Activated naive CD8-positive, alpha-beta T cell treated with anti-CD3 and anti-CD28 coated beads, Interleukin-2, amount 10 ng/mL, durations not matched to agents 7 days and 5 days (primary cell): ENCODE measurements at regions not wholly inside any gene's neighbourhood (a gene's known extent, or its start where the extent isn't known, plus 50 kb on each side); places are given as distances from the start of the nearest gene placed in this dataset.
A peak's percentile ranks its signal among the peaks of the same experiment; 100 is the strongest.

Experiments used
- ATAC-seq: fragments of 150-1000 bp; cut with Tn5 transposase; one replicate; pipeline ENCODE4 v1.10.0; 2021; ENCODE audit warnings: low read depth, moderate library complexity
- POLR2A ChIA-PET: fragments of 350-600 bp; sonication (Branson Sonifier 250); formaldehyde crosslinking; loops from one replicate; lab custom pipeline; 2021; ENCODE audit warnings: antibody characterized with exemption; lab: Charles Lee
- DNase-seq: peaks from one replicate; pipeline ENCODE4 v3.0.0; 2021
- H3K27ac Mint-ChIP-seq: one replicate; pipeline ENCODE4 v1.8.0; 2022; ENCODE audit warnings: mild to moderate bottlenecking, mixed read lengths
- H3K27me3 Mint-ChIP-seq: one replicate; pipeline ENCODE4 v1.8.0; 2022; ENCODE audit warnings: mild to moderate bottlenecking, moderate library complexity, mixed read lengths
- H3K36me3 Mint-ChIP-seq: one replicate; pipeline ENCODE4 v1.8.0; 2021; ENCODE audit warnings: mild to moderate bottlenecking, mixed read lengths
- H3K4me1 Mint-ChIP-seq: one replicate; pipeline ENCODE4 v1.8.0; 2021; ENCODE audit warnings: mixed read lengths
- H3K4me3 Mint-ChIP-seq: one replicate; pipeline ENCODE4 v1.8.0; 2022; ENCODE audit warnings: mild to moderate bottlenecking, moderate library complexity, mixed read lengths
- H3K9me3 Mint-ChIP-seq: one replicate; pipeline ENCODE4 v1.8.0; 2021; ENCODE audit warnings: mixed read lengths

DNA sequence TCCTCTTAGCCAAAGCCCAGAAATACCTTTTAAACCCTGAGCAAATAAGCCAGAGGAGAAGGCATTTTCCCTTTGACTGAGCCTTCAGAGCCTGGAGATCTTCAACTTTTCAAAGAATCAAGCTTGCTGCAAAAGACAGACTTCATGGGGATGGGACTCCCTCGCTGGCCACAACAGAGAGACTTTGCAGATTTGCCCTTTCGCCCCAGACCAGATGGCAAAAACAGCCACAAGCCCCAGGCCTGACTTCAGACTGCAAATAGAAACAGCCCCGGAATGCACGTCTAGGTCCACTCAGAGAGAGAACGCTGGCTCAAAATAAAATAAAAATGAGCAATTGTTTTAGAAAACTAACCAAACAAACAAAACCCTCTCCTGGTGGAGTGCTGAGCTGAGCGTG, 114.6 kb upstream of the MED13L start:
- Mint-ChIP-seq H3K9me3 (no peaks in the 10 kb centered on the region), H3K4me1 (peaks cover 4% of the 10 kb centered on the region), H3K4me3 (no peak overlapping the region), H3K27me3 (peaks cover 8% of the 10 kb centered on the region), H3K36me3 (no peaks in the 10 kb centered on the region), H3K27ac (no peak overlapping the region)
- no peak for ATAC-seq
- DNase-seq: no peak
- POLR2A ChIA-PET: no interaction called here

DNA sequence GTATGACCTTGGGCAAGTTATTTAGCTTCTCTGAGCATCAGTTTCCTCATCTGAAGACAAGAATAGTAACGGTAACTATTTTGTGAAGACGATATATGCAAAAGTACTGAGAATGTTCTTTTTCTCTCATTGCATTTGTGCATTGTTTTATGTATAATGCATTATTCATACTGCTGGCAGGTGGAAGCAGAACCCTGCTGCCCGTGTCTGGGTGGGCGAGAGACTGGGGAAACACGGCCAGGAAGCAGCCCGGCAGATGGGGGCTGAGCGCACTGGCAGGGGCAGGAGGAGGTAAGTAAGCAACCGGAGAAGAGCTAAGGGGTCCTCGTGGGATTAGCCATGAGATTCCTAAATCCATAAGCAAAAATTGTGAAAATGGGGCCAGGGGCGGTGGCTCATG, 115.8 kb upstream of the MED13L start:
- Mint-ChIP-seq H3K9me3 (peaks cover 1% of the 10 kb centered on the region), H3K27ac (no peak overlapping the region), H3K4me3 (no peak overlapping the region), H3K36me3 (no peaks in the 10 kb centered on the region), H3K27me3 (peaks cover 8% of the 10 kb centered on the region), H3K4me1 (peaks cover 4% of the 10 kb centered on the region)
- no peak for ATAC-seq
- no peak for DNase-seq
- POLR2A ChIA-PET: no interaction called here

DNA sequence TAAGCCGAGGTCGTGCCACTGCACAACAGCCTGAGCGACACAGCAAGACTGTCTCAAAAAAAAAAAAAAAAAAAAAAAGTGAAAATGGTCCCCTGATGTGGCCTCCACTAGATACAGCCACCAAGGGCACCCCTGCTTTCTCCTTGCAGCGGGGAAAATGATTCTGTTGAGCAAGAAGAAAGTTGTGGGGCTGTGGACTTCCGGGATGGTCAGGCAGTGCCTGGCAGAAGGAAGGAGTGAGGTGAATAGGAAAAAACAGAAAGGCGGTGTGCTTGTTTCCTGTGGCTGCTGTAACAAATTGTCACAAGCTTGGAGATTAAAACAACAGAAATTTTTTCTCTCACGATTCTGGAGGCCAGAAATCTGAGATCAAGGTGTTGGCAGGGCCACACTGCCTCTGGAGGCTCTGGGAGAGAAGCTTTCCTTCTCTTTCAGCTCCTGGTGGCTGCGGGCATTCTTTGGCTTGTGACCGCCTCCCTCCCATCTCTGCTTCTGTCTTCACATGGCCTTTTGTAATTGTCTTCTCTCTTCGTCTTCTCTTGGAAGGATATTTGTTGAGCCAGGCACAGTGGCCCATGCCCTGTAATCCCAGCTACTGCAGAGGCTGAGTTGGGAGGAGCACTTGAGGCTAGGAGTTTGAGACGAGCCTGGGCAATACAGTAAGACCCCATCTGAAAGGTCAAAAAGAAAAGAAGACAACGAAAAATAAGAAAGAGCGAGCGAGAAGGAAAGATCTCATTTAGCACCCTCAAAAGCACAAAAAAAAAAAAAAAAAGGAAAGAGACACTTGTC, 116.6 kb upstream of the MED13L start:
- peak overlapping the region; percentile 23 for H3K27ac Mint-ChIP-seq
- no peak for ATAC-seq
- peaks cover 8% of the 10 kb centered on the region for H3K27me3 Mint-ChIP-seq
- no peak for DNase-seq
- H3K36me3 Mint-ChIP-seq: no peaks in the 10 kb centered on the region
- peaks cover 5% of the 10 kb centered on the region for H3K9me3 Mint-ChIP-seq
- POLR2A ChIA-PET: interaction anchor here (0.7 kb wide), 1 partner anchor 301 kb away, joined by 5 read pairs; no protein-coding TSS in a partner anchor
- peaks cover 4% of the 10 kb centered on the region for H3K4me1 Mint-ChIP-seq
- no peak overlapping the region for H3K4me3 Mint-ChIP-seq

DNA sequence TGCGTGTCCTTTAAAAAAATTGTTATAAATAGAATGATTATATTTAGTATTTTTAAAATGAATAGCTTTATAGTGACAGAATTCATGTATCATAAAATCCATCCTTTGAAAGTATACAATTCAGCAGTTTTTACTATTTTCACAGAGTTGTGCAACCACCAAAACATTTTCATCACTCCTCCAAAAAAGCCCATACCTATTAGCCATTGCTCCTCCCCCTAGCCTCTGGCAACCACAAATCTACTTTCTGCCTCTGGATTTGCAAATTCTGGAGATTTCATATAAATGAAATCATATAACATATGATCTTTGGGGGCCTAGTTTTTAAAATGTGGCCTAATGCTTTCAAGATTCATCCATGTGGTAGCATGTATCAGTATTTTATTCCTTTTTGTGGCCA, 117.9 kb upstream of the MED13L start:
- no peak for DNase-seq
- Mint-ChIP-seq H3K9me3 (peaks cover 8% of the 10 kb centered on the region), H3K36me3 (no peaks in the 10 kb centered on the region), H3K4me3 (no peak overlapping the region), H3K27me3 (peaks cover 7% of the 10 kb centered on the region), H3K4me1 (peaks cover 4% of the 10 kb centered on the region), H3K27ac (no peak overlapping the region)
- POLR2A ChIA-PET: no interaction called here
- no peak for ATAC-seq

DNA sequence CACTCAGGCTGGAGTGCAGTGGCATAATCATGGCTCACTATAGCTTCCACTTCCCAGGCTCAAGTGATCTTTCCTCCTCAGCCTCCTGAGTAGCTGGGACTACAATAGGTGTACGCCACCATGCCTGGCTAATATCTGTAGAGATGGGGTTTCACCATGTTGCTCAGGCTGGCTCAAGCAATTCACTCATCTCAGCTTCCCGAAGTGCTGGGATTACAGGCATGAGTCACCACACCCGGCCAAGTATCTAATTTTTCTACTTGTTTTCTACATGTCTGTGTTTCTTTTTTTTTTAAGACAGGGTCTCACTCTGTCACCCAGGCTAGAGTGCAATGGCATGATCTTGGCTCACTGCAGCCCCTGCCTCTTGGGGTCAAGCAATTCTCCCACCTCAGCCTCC, 119.7 kb upstream of the MED13L start:
- peaks cover 2% of the 10 kb centered on the region for H3K4me1 Mint-ChIP-seq
- H3K9me3 Mint-ChIP-seq: peaks cover 12% of the 10 kb centered on the region
- peaks cover 6% of the 10 kb centered on the region for H3K27me3 Mint-ChIP-seq
- POLR2A ChIA-PET: no interaction called here
- H3K27ac Mint-ChIP-seq: no peak overlapping the region
- DNase-seq (no peak), ATAC-seq (no peak)
- no peaks in the 10 kb centered on the region for H3K36me3 Mint-ChIP-seq
- H3K4me3 Mint-ChIP-seq: no peak overlapping the region

DNA sequence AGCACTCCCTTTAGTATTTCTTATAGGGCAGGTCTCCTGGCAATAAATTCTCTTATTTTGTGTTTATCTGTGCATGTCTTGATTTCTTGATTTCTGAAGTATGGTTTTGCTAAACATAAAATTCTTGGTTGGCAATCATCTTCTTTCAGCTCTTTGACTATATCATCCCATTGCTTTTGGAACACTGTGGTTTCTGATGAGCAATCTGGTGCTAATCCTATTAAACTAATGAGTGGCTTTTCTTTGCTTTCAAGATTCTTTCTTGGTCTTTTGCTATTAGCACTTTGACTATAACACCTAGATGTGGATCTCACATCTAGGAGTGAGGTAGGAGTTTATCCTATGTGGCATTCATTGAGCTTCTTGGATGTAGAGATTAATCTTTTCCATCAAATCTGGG, 120.7 kb upstream of the MED13L start:
- ATAC-seq (no peak), DNase-seq (no peak)
- POLR2A ChIA-PET: no interaction called here
- Mint-ChIP-seq H3K4me3 (no peak overlapping the region), H3K4me1 (peaks cover 2% of the 10 kb centered on the region), H3K9me3 (peaks cover 12% of the 10 kb centered on the region), H3K36me3 (no peaks in the 10 kb centered on the region), H3K27ac (no peak overlapping the region), H3K27me3 (peaks cover 6% of the 10 kb centered on the region)

DNA sequence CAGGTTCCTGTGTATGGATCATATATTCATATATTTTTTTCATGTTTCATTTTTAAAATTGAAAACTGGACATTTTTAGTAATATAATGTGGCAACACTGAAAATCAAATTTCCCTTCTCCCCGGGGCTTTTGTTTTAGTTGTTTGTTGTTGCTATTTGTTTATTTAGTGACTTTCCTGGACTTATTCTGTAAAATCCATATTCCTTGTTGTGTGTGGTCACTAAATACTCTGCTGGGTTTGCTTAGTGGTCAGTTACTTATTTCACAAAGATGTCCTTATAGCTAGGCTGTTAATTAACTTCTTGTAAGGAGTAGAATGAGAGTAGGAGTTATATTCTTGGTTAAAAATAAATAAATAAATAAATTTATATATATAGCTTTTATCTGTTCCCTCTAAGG, 121.6 kb upstream of the MED13L start:
- Mint-ChIP-seq H3K9me3 (peaks cover 12% of the 10 kb centered on the region), H3K4me1 (no peaks in the 10 kb centered on the region), H3K27ac (no peak overlapping the region), H3K27me3 (peaks cover 6% of the 10 kb centered on the region), H3K4me3 (no peak overlapping the region), H3K36me3 (no peaks in the 10 kb centered on the region)
- POLR2A ChIA-PET: no interaction called here
- no peak for DNase-seq
- ATAC-seq: no peak

DNA sequence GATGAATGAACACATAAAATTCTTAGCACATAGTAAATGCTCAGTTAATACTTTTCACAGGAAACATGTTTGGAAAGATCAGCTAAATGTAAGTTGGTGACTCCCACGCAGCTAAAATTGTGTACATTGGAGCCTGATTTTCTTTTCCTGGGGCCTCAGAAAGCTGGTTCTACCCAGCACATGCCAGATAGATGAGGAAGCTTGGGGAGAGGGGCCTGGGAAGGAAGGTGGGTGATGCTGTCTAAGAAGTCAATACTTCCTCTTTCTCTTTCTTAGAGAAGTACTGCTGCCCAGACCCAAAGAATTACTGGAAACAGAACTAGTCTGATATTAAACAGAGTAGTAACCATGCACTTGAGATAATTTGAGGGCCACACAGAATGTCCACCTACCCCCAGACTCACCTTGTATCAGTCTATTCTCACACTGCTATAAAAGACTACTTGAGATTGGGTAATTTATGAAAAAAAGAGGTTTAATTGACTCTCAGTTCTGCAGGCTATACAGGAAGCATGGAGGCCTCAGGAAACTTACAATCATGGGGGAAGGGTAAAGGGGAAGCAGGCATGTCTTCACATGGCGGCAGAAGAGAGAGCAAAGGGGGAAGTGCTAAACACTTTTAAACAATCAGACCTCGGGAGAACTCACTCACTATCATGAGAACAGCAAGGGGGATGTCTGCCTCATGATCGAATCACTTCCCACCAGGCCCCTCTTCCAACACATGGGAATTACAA, 123.3 kb upstream of the MED13L start:
- Mint-ChIP-seq H3K36me3 (no peaks in the 10 kb centered on the region), H3K9me3 (peaks cover 12% of the 10 kb centered on the region), H3K4me3 (no peak overlapping the region), H3K27me3 (peaks cover 3% of the 10 kb centered on the region), H3K4me1 (no peaks in the 10 kb centered on the region), H3K27ac (no peak overlapping the region)
- no peak for DNase-seq
- POLR2A ChIA-PET: no interaction called here
- no peak for ATAC-seq

DNA sequence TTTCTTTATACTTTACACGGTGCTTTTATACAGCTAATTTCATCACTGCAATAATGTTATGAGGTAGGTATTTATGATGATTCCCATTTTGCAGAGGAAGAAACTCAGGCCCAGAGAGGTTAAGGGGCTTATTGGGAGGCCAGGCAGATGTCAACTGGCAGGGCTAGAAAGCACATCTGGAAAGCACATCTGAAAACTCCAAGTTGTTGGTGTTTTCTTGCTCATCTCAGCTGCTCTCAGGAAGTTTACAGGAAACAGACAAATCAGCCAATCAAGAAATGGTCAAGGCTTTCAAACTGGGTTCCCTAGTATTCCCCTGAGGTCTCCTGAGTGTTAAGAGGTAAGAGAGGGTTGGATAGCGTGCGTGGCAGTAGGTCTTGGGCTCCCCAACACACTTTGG, 124.1 kb upstream of the MED13L start:
- Mint-ChIP-seq H3K4me1 (no peaks in the 10 kb centered on the region), H3K27ac (no peak overlapping the region), H3K9me3 (peaks cover 12% of the 10 kb centered on the region), H3K27me3 (peaks cover 3% of the 10 kb centered on the region), H3K36me3 (no peaks in the 10 kb centered on the region), H3K4me3 (no peak overlapping the region)
- no peak for DNase-seq
- POLR2A ChIA-PET: no interaction called here
- ATAC-seq: no peak

DNA sequence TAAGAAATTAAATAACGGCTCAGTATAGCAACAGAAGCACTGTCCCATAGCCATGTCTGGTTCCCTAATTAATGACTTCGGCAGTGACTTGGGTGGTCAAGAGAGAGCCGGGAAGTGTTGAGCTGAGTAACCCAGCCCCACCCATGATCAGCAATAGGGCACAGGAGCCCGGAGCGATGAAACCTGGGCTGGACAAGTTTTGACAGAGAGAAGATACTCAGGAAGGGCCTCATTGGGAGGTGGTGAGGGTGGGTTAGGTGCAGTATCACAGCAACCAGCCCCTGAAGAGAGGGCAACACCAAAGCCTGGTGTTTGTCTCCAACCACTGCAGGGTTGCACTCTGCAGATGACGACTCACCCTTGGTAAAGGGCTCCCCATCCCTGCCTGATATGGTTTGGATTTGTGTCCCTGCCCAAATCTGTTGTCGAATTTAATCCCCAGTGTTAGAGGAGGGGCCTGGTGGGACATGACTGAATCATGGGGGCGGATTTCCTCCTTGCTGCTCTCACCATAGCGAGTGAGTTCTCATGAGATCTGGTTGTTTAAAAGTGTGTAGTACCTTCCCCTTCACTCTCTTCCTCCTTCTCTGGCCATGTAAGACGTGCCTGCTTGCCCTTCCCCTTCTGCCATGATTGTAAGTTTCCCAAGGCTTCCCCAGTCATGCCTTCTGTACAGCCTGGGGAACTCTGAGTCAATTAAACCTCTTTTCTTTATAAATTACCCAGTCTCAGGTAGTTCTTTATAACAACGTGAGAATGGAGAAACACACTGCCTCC, 124.9 kb upstream of the MED13L start:
- peaks cover 3% of the 10 kb centered on the region for H3K27me3 Mint-ChIP-seq
- no peak overlapping the region for H3K4me3 Mint-ChIP-seq
- H3K36me3 Mint-ChIP-seq: no peaks in the 10 kb centered on the region
- no peak overlapping the region for H3K27ac Mint-ChIP-seq
- peaks cover 12% of the 10 kb centered on the region for H3K9me3 Mint-ChIP-seq
- ATAC-seq (no peak), DNase-seq (no peak)
- POLR2A ChIA-PET: no interaction called here
- H3K4me1 Mint-ChIP-seq: no peaks in the 10 kb centered on the region

DNA sequence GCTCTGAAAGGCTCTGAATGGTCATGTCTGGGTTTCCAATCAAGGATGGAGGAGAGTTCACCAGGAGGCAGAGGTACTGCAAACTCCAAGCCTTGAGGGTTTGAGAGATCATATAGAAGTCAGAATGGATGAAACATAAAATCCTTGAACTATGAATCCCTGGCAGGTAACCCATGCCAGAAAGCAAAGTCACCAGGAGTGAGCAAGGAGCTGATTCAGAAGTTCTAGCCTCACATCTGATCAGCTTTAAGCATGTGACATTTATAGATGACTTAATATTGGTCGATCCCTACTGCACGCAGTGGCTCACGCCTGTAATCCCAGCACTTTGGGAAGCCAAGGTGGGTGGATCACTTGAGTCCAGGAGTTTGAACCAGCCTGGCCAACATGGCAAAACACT, 126.1 kb upstream of the MED13L start:
- Mint-ChIP-seq H3K9me3 (peaks cover 9% of the 10 kb centered on the region), H3K4me1 (no peaks in the 10 kb centered on the region), H3K27ac (no peak overlapping the region), H3K36me3 (no peaks in the 10 kb centered on the region), H3K27me3 (peaks cover 3% of the 10 kb centered on the region), H3K4me3 (no peak overlapping the region)
- DNase-seq (no peak), ATAC-seq (no peak)
- POLR2A ChIA-PET: no interaction called here

DNA sequence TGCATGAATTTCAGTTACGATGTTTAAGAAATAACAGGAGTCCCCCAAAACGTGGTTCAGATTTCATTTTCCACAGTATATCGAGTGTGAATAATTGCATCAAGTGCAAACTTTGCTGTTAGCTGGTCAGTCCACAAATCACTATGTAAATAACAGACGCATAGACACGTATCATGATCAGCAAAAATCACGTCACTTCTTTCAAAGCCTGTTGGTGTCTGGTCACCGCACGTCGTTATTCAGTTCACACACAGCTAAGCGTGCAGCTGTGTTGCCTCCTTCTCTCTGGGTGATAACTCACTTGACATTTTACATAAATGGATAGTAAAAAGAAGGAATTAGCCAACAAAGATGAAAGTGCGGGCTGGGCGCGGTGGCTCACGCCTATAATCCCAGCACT, 126.8 kb upstream of the MED13L start:
- ATAC-seq: no peak
- POLR2A ChIA-PET: no interaction called here
- no peak overlapping the region for H3K4me3 Mint-ChIP-seq

DNA sequence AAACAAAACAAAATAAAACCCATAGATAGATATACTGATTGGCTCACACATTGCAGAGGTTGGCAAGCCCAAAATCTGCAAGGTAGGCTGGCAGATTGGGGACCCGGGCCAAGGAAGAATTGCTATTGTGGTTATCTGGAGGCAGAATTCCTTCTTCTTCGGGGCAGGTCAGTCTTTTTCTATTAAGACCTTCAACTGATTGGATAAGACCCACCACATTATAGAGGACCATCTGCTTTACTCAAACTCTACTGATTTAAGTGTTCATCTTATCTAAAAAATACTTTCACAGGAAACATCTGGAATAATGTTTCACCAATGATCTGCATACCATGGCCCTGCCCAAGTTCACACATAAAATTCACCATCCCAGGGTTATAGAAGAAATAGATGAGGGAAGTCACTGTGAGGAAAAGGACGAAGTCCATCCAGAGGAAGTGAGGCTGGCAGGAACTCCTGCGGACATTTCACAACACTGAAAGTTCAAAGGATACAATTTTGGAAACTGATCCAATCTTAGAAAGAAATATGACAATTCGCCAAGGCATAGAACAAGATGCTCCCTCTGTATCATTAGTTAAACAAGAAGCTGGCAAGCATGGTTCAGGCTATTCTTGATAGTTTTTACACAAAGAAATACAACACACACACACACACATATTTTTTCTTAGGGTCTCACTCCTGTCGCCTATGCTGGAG, 127.6 kb upstream of the MED13L start:
- Mint-ChIP-seq H3K36me3 (no peaks in the 10 kb centered on the region), H3K27me3 (peaks cover 3% of the 10 kb centered on the region), H3K4me1 (peaks cover 2% of the 10 kb centered on the region), H3K27ac (no peak overlapping the region), H3K9me3 (peaks cover 3% of the 10 kb centered on the region), H3K4me3 (no peak overlapping the region)
- POLR2A ChIA-PET: no interaction called here
- ATAC-seq (no peak), DNase-seq (no peak)

More for the DNA sequence above, 126.8 kb upstream of the MED13L start:
- Mint-ChIP-seq H3K27me3 (peaks cover 3% of the 10 kb centered on the region), H3K4me1 (no peaks in the 10 kb centered on the region), H3K9me3 (peaks cover 6% of the 10 kb centered on the region), H3K27ac (no peak overlapping the region), H3K36me3 (no peaks in the 10 kb centered on the region)
- DNase-seq: no peak
